Suprapubic skin (tissue), 4 donors: ENCODE measurements at regions not wholly inside any gene's neighbourhood (a gene's known extent, or its start where the extent isn't known, plus 50 kb on each side); places are given as distances from the start of the nearest gene placed in this dataset.

ENCODE experiments used
- DNase-seq, 2 donors: peaks; one replicate each; pipeline ENCODE4 v3.0.0-alpha.2; 2019; ENCODE audit warnings: low spot score in 2 of 2
- H3K27ac ChIP-seq: fragments of 200-600 bp; sonication (generic); one replicate; pipeline ENCODE4 v1.5.1; 2019
- H3K27me3 ChIP-seq: fragments of 200-600 bp; sonication (generic); one replicate; pipeline ENCODE4 v1.5.1; 2019
- H3K36me3 ChIP-seq: fragments of 200-600 bp; sonication (generic); one replicate; pipeline ENCODE4 v1.5.1; 2019
- H3K4me1 ChIP-seq: fragments of 200-600 bp; sonication (generic); one replicate; pipeline ENCODE4 v1.5.1; 2019
- H3K4me3 ChIP-seq: fragments of 200-600 bp; sonication (generic); one replicate; pipeline ENCODE4 v1.5.1; 2019; ENCODE audit warnings: mild to moderate bottlenecking
- H3K9me3 ChIP-seq: fragments of 200-600 bp; sonication (generic); one replicate; pipeline ENCODE4 v1.5.1; 2019
- CTCF ChIP-seq, 2 donors: fragments of 200-600 bp in 1 of 2; fragments of 450-650 bp in 1 of 2; sonication (generic) in 1 of 2; IDR thresholded peaks; one replicate each; pipeline ENCODE4 v1.5.1; 2016 to 2019; ENCODE audit warnings: antibody characterized with exemption in 2 of 2, mild to moderate bottlenecking in 1 of 2, moderate library complexity in 1 of 2
- EP300 ChIP-seq: sonication (generic); formaldehyde crosslinking; IDR thresholded peaks from one replicate; pipeline ENCODE4 v1.6.1; 2017; ENCODE audit warnings: antibody characterized with exemption
- POLR2A ChIP-seq, 2 donors: fragments of 450-650 bp; IDR thresholded peaks; one replicate each; pipeline ENCODE4 v1.6.1; 2017; ENCODE audit warnings: antibody characterized with exemption in 2 of 2, mild to moderate bottlenecking in 2 of 2, moderate library complexity in 2 of 2
- POLR2AphosphoS5 ChIP-seq, 3 donors: sonication (generic); formaldehyde crosslinking; IDR thresholded peaks; one replicate each; pipeline ENCODE4 v1.6.1; 2017; ENCODE audit warnings: antibody characterized with exemption in 3 of 3
- WGBS: methylation state at CpG from one replicate; pipeline ENCODE4 v1.1.5; 2018; 5-methylcytosine and 5-hydroxymethylcytosine counted together

GRCh38 chr7:3230908-3231307, 70.1 kb upstream of the SDK1 start:
- no peaks in the 10 kb centered on the region for H3K9me3 ChIP-seq
- no peak for DNase-seq
- peaks cover 3% of the 10 kb centered on the region for H3K27me3 ChIP-seq
- no peak for TF ChIP-seq EP300
- no peak for TF ChIP-seq POLR2AphosphoS5 (IDR thresholded peaks at IDR 0.05)
- TF ChIP-seq CTCF (IDR thresholded peaks at IDR 0.05): no peak
- TF ChIP-seq POLR2A (IDR thresholded peaks at IDR 0.05): no peak
- no peaks in the 10 kb centered on the region for H3K36me3 ChIP-seq
- WGBS: 96% methylated on average over 10 of the region's 10 CpGs
- no peak overlapping the region for H3K27ac ChIP-seq
- H3K4me3 ChIP-seq: no peak overlapping the region
- no peaks in the 10 kb centered on the region for H3K4me1 ChIP-seq

GRCh38 chr7:3232228-3232627, 68.8 kb upstream of the SDK1 start:
- WGBS: 100% methylated on average over 2 of the region's 2 CpGs
- no peaks in the 10 kb centered on the region for H3K9me3 ChIP-seq
- peaks cover 3% of the 10 kb centered on the region for H3K27me3 ChIP-seq
- H3K4me1 ChIP-seq: no peaks in the 10 kb centered on the region
- H3K27ac ChIP-seq: no peak overlapping the region
- DNase-seq: no peak
- no peaks in the 10 kb centered on the region for H3K36me3 ChIP-seq
- no peak overlapping the region for H3K4me3 ChIP-seq
- TF ChIP-seq POLR2AphosphoS5 (IDR thresholded peaks at IDR 0.05) (no peak), EP300 (no peak)

- Histone ChIP-seq H3K9me3 (no peaks in the 10 kb centered on the region), H3K36me3 (no peaks in the 10 kb centered on the region), H3K27me3 (peaks cover 3% of the 10 kb centered on the region), H3K27ac (no peak overlapping the region), H3K4me3 (no peak overlapping the region), H3K4me1 (no peaks in the 10 kb centered on the region)
- TF ChIP-seq POLR2AphosphoS5 (IDR thresholded peaks at IDR 0.05) (no peak), EP300 (no peak), CTCF (IDR thresholded peaks at IDR 0.05) (no peak), POLR2A (IDR thresholded peaks at IDR 0.05) (no peak)
- 90% methylated on average over 7 of the region's 7 CpGs for WGBS
- DNase-seq: no peak
Observed at GRCh38 chr7:3233301-3233700, 67.8 kb upstream of the SDK1 start.

GRCh38 chr7:3234051-3234450, 67.0 kb upstream of the SDK1 start:
- no peaks in the 10 kb centered on the region for H3K36me3 ChIP-seq
- DNase-seq: no peak
- no peaks in the 10 kb centered on the region for H3K4me1 ChIP-seq
- H3K27me3 ChIP-seq: peaks cover 3% of the 10 kb centered on the region
- no peak overlapping the region for H3K27ac ChIP-seq
- TF ChIP-seq CTCF (IDR thresholded peaks at IDR 0.05) (no peak), EP300 (no peak), POLR2AphosphoS5 (IDR thresholded peaks at IDR 0.05) (no peak), POLR2A (IDR thresholded peaks at IDR 0.05) (no peak)
- no peaks in the 10 kb centered on the region for H3K9me3 ChIP-seq
- WGBS: 87% methylated on average over 6 of the region's 6 CpGs
- no peak overlapping the region for H3K4me3 ChIP-seq

- no peak for DNase-seq
- H3K9me3 ChIP-seq: no peaks in the 10 kb centered on the region
- H3K4me1 ChIP-seq: no peaks in the 10 kb centered on the region
- no peaks in the 10 kb centered on the region for H3K36me3 ChIP-seq
- WGBS: 88% methylated on average over 3 of the region's 3 CpGs
- H3K27ac ChIP-seq: no peak overlapping the region
- peaks cover 3% of the 10 kb centered on the region for H3K27me3 ChIP-seq
- no peak overlapping the region for H3K4me3 ChIP-seq
- TF ChIP-seq CTCF (IDR thresholded peaks at IDR 0.05) (no peak), EP300 (no peak), POLR2AphosphoS5 (IDR thresholded peaks at IDR 0.05) (no peak), POLR2A (IDR thresholded peaks at IDR 0.05) (no peak)
Observed at GRCh38 chr7:3234851-3235250, 66.2 kb upstream of the SDK1 start.

GRCh38 chr7:3235322-3235721, 65.7 kb upstream of the SDK1 start:
- Histone ChIP-seq H3K36me3 (no peaks in the 10 kb centered on the region), H3K4me1 (no peaks in the 10 kb centered on the region), H3K27me3 (peaks cover 3% of the 10 kb centered on the region), H3K4me3 (no peak overlapping the region), H3K27ac (no peak overlapping the region), H3K9me3 (no peaks in the 10 kb centered on the region)
- no peak for DNase-seq
- WGBS: 95% methylated on average over 4 of the region's 4 CpGs
- TF ChIP-seq POLR2AphosphoS5 (IDR thresholded peaks at IDR 0.05) (no peak), EP300 (no peak), CTCF (IDR thresholded peaks at IDR 0.05) (no peak), POLR2A (IDR thresholded peaks at IDR 0.05) (no peak)
